DND-41 (cell line): ENCODE measurements at regions not wholly inside any gene's neighbourhood (a gene's known extent, or its start where the extent isn't known, plus 50 kb on each side); places are given as distances from the start of the nearest gene placed in this dataset.

ENCODE experiments used
- ATAC-seq: fragments of 200-7000 bp; cut with Tn5 transposase; 3 replicates; pipeline ENCODE4 v1.9.1; 2021; ENCODE audit warnings: low read depth; ENCODE audit not compliant: insufficient read depth
- DNase-seq: peaks from one replicate; pipeline ENCODE4 v3.0.0-alpha.2; 2020
- H2AFZ ChIP-seq: 2 replicates; pipeline ENCODE4 v1.6.0; 2012; ENCODE audit warnings: low read depth, low read length
- H3K27ac ChIP-seq: 2 replicates; pipeline ENCODE4 v1.5.1; 2012; ENCODE audit warnings: low read length, inconsistent platforms
- H3K27me3 ChIP-seq: fragments of 200-600 bp; sonication (generic); 2 replicates; pipeline ENCODE4 v1.6.0; 2012; ENCODE audit warnings: low read length, mild to moderate bottlenecking, inconsistent platforms; ENCODE audit not compliant: insufficient read depth, poor library complexity
- H3K36me3 ChIP-seq: 2 replicates; pipeline ENCODE4 v1.5.1; 2012; ENCODE audit warnings: low read length, inconsistent platforms; ENCODE audit not compliant: insufficient read depth
- H3K4me1 ChIP-seq: 2 replicates; pipeline ENCODE4 v1.5.1; 2012; ENCODE audit warnings: mild to moderate bottlenecking, low read length; ENCODE audit not compliant: insufficient read depth
- H3K4me2 ChIP-seq: 2 replicates; pipeline ENCODE4 v1.6.0; 2012; ENCODE audit warnings: mild to moderate bottlenecking, moderate library complexity, low read length, inconsistent platforms; ENCODE audit not compliant: insufficient read depth
- H3K4me3 ChIP-seq, 2 experiments: fragments of 200-600 bp in 1 of 2; shearing (Covaris generic) in 1 of 2; 2 replicates each; pipeline ENCODE4 v1.5.1; 2012 to 2016; ENCODE audit warnings: inconsistent platforms in 2 of 2, low read length in 2 of 2, mild to moderate bottlenecking in 2 of 2, low read depth in 1 of 2, moderate library complexity in 1 of 2
- H3K79me2 ChIP-seq: 2 replicates; pipeline ENCODE4 v1.6.0; 2012; ENCODE audit warnings: low read length, inconsistent platforms; ENCODE audit not compliant: insufficient read depth
- H3K9ac ChIP-seq: 2 replicates; pipeline ENCODE4 v1.6.0; 2012; ENCODE audit warnings: low read depth, mild to moderate bottlenecking, inconsistent platforms, low read length, moderate library complexity
- H3K9me3 ChIP-seq: 2 replicates; pipeline ENCODE4 v1.5.1; 2012; ENCODE audit warnings: low read length, moderate library complexity, mild to moderate bottlenecking, inconsistent platforms; ENCODE audit not compliant: insufficient read depth, severe bottlenecking
- H4K20me1 ChIP-seq: 2 replicates; pipeline ENCODE4 v1.6.0; 2012; ENCODE audit warnings: low read length; ENCODE audit not compliant: insufficient read depth
- CTCF ChIP-seq: IDR thresholded peaks from 2 replicates; pipeline ENCODE4 v1.5.1; 2012; ENCODE audit warnings: borderline replicate concordance, low read length, moderate library complexity, mild to moderate bottlenecking; ENCODE audit not compliant: poor library complexity, severe bottlenecking; ENCODE audit errors: extremely low read depth
- EZH2 ChIP-seq: IDR thresholded peaks from 3 replicates; pipeline ENCODE4 v1.6.1; 2012; ENCODE audit warnings: borderline replicate concordance, low read depth, mild to moderate bottlenecking, moderate library complexity, low read length, inconsistent platforms; ENCODE audit not compliant: severe bottlenecking

GRCh38 chr13:90444232-90444631 is 903.3 kb upstream of the MIR17HG start:
- Histone ChIP-seq H3K4me2 (no peak overlapping the region), H3K27me3 (no peaks in the 10 kb centered on the region), H2AFZ (no peak overlapping the region), H4K20me1 (no peaks in the 10 kb centered on the region), H3K79me2 (no peaks in the 10 kb centered on the region), H3K4me1 (no peaks in the 10 kb centered on the region), H3K27ac (no peak overlapping the region), H3K4me3 (no peak overlapping the region), H3K9ac (no peak overlapping the region), H3K9me3 (no peaks in the 10 kb centered on the region), H3K36me3 (no peaks in the 10 kb centered on the region)
- TF ChIP-seq CTCF (no peak), EZH2 (no peak)
- ATAC-seq (no peak), DNase-seq (no peak)

GRCh38 chr13:90445179-90445578 is 902.3 kb upstream of the MIR17HG start:
- Histone ChIP-seq H3K27ac (no peak overlapping the region), H3K79me2 (no peaks in the 10 kb centered on the region), H3K27me3 (no peaks in the 10 kb centered on the region), H3K9ac (no peak overlapping the region), H3K36me3 (no peaks in the 10 kb centered on the region), H2AFZ (no peak overlapping the region), H3K9me3 (no peaks in the 10 kb centered on the region), H4K20me1 (no peaks in the 10 kb centered on the region), H3K4me2 (no peak overlapping the region), H3K4me1 (no peaks in the 10 kb centered on the region), H3K4me3 (no peak overlapping the region)
- TF ChIP-seq CTCF = no peak
- TF ChIP-seq EZH2 = no peak
- ATAC-seq (no peak), DNase-seq (no peak)

- no peak overlapping the region for H3K27ac ChIP-seq
- DNase-seq = no peak
Measured at GRCh38 chr13:90447034-90447733, 900.3 kb upstream of the MIR17HG start.

More at GRCh38 chr13:90447034-90447733, 900.3 kb upstream of the MIR17HG start:
- Histone ChIP-seq H3K79me2 (no peaks in the 10 kb centered on the region), H2AFZ (no peak overlapping the region), H4K20me1 (no peaks in the 10 kb centered on the region), H3K4me1 (no peaks in the 10 kb centered on the region), H3K4me3 (no peak overlapping the region), H3K36me3 (no peaks in the 10 kb centered on the region), H3K27me3 (no peaks in the 10 kb centered on the region), H3K9ac (no peak overlapping the region), H3K9me3 (no peaks in the 10 kb centered on the region), H3K4me2 (no peak overlapping the region)
- no peak for ATAC-seq
- TF ChIP-seq EZH2 = no peak
- TF ChIP-seq CTCF = no peak
